ENCODE measurements at regions not wholly inside any gene's neighbourhood (a gene's known extent, or its start where the extent isn't known, plus 50 kb on each side); places are given as distances from the start of the nearest gene placed in this dataset.

DNA sequence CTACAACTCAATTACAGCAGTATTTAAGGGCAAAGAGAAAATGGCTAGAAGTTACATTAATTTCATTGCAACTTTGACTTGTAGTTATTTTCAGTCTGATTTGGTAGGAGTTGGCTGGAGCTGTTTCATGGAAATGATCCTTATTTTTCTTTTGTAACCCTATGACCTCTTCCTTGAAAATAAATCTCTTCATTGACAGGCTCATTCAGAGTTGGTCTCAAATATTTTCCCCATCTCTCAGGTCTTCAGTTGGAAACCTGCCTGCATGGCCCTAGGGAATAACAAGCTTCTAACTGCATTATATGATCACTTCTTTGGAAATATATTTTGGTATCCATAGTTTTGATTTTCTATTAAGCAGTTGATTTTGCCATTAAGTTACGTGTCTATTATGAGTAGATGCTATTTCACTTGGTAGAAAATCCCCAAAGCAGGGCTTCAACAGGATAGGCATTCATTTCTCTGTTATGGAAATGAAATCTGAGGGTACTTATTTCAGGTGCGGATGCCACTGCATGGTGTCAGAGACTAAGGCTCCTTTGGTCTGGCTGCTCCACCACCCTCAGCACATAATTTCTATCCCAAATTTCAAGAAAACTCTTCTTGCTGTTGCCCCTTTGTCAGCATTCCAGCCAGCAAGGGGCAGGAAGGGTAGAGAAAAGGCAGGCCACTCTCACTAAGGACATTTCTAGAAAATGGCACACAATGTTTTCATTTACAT, 502.5 kb downstream of the SPRY1 start:
- Mint-ChIP-seq H3K36me3 (ENCODE audit: low read depth) (peaks cover 2% of the 10 kb centered on the region), H3K27me3 (ENCODE audit: low read depth) (no peaks in the 10 kb centered on the region), H3K27ac (ENCODE audit: unreplicated experiment) (no peak overlapping the region), H3K4me3 (no peak overlapping the region), H3K4me1 (no peaks in the 10 kb centered on the region), H3K9me3 (peaks cover 2% of the 10 kb centered on the region)
- TF ChIP-seq, protein P1, sequence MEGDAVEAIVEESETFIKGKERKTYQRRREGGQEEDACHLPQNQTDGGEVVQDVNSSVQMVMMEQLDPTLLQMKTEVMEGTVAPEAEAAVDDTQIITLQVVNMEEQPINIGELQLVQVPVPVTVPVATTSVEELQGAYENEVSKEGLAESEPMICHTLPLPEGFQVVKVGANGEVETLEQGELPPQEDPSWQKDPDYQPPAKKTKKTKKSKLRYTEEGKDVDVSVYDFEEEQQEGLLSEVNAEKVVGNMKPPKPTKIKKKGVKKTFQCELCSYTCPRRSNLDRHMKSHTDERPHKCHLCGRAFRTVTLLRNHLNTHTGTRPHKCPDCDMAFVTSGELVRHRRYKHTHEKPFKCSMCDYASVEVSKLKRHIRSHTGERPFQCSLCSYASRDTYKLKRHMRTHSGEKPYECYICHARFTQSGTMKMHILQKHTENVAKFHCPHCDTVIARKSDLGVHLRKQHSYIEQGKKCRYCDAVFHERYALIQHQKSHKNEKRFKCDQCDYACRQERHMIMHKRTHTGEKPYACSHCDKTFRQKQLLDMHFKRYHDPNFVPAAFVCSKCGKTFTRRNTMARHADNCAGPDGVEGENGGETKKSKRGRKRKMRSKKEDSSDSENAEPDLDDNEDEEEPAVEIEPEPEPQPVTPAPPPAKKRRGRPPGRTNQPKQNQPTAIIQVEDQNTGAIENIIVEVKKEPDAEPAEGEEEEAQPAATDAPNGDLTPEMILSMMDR (conservative IDR thresholded peaks at IDR 0.05) = no peak
- DNase-seq (ENCODE audit: low read depth, low spot score) = no peak

DNA sequence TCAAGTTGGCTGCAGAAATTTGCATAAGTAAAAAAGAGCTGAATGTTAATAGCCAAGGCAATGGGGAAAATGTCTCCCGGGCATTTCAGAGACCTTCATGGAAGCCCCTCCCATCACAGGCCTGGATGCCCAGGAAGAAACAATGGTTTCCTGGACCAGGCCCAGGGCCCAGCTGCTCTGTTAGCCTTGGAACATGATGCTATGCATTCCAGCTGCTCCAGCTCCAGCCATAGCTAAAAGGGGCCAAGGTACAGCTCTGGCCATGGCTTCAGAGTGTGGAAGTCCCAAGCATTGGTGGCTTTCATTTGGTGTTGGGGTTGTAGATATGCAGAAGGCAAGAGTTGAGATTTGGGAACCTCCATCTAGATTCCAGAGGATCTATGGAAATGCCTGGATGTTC, 508.3 kb downstream of the SPRY1 start:
- TF ChIP-seq, protein P1 (conservative IDR thresholded peaks at IDR 0.05) = no peak
- H3K9me3 Mint-ChIP-seq = peaks cover 20% of the 10 kb centered on the region

DNA sequence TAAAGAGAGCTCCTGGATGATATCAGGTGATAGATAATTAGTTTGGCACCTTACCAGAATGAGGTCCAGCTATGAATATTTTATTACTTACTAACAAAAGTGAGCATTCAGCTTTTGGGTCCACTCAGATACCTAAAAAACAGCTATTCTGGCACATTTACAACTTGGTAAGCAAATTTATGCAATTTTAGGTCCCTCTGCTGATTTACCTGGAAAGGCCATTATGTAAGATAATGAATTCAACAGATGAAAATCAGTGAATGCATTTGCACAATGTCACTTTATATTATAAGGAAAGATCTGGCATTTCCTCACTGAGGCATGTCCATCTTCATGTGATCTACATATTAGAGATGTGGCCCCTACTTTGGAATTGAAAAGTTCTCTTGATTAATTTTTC, 517.0 kb downstream of the SPRY1 start:
- Mint-ChIP-seq H3K27me3 (ENCODE audit: low read depth) (no peaks in the 10 kb centered on the region), H3K4me1 (peaks cover 1% of the 10 kb centered on the region), H3K36me3 (ENCODE audit: low read depth) (peaks cover 4% of the 10 kb centered on the region), H3K27ac (ENCODE audit: unreplicated experiment) (no peak overlapping the region), H3K9me3 (peaks cover 6% of the 10 kb centered on the region), H3K4me3 (no peak overlapping the region)
- TF ChIP-seq, protein P1 (conservative IDR thresholded peaks at IDR 0.05) = no peak
- DNase-seq (ENCODE audit: low read depth, low spot score) = no peak

More for the DNA sequence above, 508.3 kb downstream of the SPRY1 start:
- Mint-ChIP-seq H3K27ac (ENCODE audit: unreplicated experiment) (no peak overlapping the region), H3K36me3 (ENCODE audit: low read depth) (peaks cover 19% of the 10 kb centered on the region), H3K27me3 (ENCODE audit: low read depth) (no peaks in the 10 kb centered on the region), H3K4me3 (no peak overlapping the region), H3K4me1 (no peaks in the 10 kb centered on the region)
- DNase-seq (ENCODE audit: low read depth, low spot score) = no peak

DNA sequence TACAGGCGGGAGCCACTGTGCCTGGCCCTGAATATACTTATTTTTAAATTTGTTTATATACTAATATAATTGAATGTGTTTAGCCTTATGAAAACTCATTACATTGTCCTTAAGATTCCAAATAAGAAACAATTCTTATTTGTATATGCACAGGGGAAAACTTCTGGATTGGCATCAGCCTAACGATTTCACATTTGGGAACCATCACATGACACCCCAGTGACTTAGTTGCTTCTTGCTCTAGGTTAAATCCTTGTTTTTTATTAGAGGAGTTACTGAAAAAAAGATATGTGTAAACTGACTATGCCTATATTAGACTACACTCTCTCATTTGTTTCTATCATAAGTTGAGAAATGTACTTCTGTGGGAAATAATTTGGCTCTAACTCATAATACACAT, 520.2 kb downstream of the SPRY1 start:
- DNase-seq (ENCODE audit: low read depth, low spot score) = no peak
- H3K27ac Mint-ChIP-seq (ENCODE audit: unreplicated experiment) = no peak overlapping the region
- H3K36me3 Mint-ChIP-seq (ENCODE audit: low read depth) = no peaks in the 10 kb centered on the region
- no peaks in the 10 kb centered on the region for H3K9me3 Mint-ChIP-seq
- TF ChIP-seq, protein P1 (conservative IDR thresholded peaks at IDR 0.05) = no peak
- H3K27me3 Mint-ChIP-seq (ENCODE audit: low read depth) = no peaks in the 10 kb centered on the region
- no peak overlapping the region for H3K4me3 Mint-ChIP-seq
- H3K4me1 Mint-ChIP-seq = peaks cover 7% of the 10 kb centered on the region

DNA sequence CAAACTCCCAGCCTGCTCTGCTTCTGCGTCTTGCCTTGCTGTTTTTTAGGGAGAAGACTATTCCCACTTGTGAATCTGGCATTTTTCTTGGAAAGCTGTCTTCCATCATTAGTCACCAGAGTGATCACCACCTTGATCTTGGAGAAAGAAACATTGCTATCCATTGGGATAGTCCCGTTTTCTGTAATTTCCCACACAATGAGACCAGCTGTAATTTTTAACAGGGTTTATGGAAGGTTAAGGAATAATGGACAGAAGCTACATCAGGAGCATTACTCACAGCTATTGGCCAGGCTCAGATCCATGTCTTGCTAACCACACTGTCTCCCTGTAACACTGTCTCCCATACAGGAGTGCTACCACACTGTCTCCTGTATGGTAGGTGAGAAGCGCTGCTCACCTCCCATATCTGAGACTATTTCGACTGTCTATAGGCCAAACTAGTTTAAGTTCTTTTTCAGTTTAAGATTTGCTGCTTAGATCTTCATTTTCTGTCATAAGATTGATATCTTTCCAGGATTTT, 523.0 kb downstream of the SPRY1 start:
- H3K9me3 Mint-ChIP-seq = no peaks in the 10 kb centered on the region
- H3K27ac Mint-ChIP-seq (ENCODE audit: unreplicated experiment) = no peak overlapping the region
- DNase-seq (ENCODE audit: low read depth, low spot score) = no peak
- TF ChIP-seq, protein P1 (conservative IDR thresholded peaks at IDR 0.05) = no peak
- H3K4me3 Mint-ChIP-seq = no peak overlapping the region
- no peaks in the 10 kb centered on the region for H3K27me3 Mint-ChIP-seq (ENCODE audit: low read depth)
- no peaks in the 10 kb centered on the region for H3K36me3 Mint-ChIP-seq (ENCODE audit: low read depth)
- H3K4me1 Mint-ChIP-seq = peaks cover 15% of the 10 kb centered on the region
